NCI-H774 (cell line): ENCODE measurements at regions not wholly inside any gene's neighbourhood (a gene's known extent, or its start where the extent isn't known, plus 50 kb on each side); places are given as distances from the start of the nearest gene placed in this dataset.
"Not testable (repeated sequence)": the region's sequence is repeated elsewhere in the genome, so short reads cannot be mapped to it uniquely, and the experiment has no call there.

Experiments
- DNase-seq: peaks from one replicate; lab custom pipeline; 2025; lab: John Stamatoyannopoulos, UW

DNA sequence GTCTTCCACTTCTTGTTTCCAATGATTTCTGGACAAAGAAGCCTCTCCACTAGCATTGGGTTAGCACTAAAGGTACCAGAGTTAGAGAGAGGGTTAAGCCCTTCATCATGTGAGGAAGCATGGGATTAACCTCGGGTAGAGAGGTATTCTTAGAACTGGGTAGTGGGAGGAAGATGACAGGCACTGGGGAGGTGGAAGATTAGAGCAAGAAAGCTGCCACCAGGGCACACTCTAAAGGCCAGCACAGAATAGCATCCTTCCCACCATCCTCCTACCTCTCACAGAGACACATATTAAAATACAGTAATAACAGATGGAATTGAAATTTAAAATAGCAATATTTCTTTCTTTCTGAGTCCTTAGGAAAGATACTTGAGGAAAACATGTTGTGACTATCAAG is 84.5 kb upstream of the PCDH20 start:
- no peak for DNase-seq

DNA sequence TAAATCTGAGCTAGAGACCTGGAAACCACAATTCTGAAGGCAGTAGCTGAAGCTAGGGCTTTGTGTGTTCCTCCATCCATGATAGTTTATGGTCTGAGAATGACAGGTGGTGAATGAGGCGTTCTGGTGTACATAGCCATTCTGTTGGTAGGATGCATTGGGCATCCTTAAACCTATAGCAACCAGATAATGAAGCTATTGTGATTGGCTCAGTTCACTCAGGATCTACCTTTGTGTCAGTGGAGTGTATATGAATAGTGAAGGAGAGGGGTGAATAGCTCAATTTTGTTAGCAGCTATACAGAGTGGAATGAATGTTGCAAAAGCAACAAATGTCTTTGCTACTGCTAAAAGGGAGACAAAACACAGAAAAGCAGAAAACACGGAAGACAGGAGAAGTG is 80.0 kb upstream of the PCDH20 start:
- DNase-seq = no peak

- not testable (repeated sequence) for DNase-seq
Observed at GRCh38 chr13:61493556-61493955, 77.9 kb upstream of the PCDH20 start.

DNA sequence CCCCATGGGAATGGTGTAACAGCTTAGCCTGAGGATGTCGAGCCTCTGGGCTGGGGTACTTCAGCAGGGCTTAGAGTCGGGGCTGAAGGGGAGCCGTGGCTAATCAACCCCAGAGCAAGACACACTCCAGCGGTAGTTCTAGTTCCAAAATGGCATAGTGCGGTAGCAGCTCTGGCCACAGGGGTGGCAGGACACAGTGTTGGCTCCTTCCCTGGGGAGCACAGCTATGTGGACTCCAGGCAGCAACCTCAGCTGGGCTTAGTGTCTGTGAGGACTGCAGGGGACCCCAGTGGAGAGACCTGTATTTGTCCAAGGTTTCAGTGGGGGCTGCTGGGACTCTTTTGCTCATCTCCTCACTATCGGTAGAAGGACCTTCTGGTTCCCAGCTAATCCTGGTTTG is 70.8 kb upstream of the PCDH20 start:
- no peak for DNase-seq

DNA sequence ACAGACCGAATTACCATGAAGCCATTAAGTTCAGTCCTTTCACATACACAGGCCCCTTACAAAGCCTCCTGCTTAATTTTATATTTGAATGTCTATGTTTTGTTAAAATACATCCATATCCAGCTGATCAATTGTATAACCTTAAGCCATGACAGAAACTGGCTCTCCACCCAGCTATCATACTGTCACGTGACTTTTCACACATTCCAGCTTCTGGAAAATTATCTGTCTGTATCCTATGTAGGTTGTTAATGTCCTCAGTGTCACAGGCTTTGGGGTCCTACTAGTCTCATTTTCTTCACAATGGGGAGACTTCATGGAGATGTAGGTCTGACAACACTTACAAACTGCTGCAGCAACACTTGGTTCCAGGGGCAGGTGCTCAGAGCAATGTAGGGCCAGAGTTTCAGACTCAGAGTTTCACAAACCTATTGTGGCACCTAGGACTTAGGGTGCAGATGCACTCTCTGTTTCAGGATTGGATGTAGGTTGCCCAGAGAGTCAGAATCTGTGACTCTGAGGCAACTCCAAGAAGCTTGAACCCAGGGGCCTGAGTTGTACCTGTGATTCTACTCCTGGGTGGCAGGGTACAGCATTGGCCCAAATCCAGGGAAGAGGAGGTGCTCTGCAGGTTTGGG is 69.6 kb upstream of the PCDH20 start:
- DNase-seq = no peak

DNA sequence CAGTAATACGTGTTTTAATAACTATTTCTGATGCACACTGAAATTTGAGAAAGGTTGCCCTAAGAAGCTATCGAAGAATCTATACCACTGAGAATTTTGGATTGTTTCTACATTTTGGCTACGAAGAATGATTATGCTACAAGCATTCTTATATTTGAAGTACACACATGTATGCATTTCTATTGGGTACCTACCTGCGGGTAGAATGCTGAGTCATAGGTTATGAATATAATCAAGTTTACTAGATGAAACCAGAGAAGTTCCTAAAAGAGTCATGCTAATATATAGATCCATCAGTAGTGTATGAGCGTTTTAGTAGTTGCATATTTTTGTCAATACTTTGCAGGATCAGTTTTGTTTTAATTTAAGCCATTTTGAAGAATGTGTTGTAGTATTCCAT is 62.0 kb upstream of the PCDH20 start:
- no peak for DNase-seq

DNA sequence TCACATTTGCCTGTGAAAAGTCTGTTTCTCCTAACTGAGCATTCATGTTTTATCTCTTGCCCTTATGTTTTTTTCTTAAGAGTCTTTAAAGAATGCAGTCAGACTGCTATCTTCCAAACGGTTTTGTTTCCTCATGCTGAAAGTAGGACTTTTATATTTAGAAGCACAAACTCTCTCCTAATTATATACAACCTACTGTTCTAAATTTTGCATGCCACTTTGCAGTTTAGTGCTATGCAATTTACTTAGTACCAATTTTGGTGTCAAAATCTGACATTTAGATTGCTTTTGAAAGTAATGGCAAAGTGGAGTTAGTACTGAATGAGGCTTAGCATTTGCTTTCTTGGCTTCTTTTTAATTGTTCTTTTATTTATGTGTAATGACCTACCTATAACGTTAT is 55.1 kb upstream of the PCDH20 start:
- no peak for DNase-seq

DNA sequence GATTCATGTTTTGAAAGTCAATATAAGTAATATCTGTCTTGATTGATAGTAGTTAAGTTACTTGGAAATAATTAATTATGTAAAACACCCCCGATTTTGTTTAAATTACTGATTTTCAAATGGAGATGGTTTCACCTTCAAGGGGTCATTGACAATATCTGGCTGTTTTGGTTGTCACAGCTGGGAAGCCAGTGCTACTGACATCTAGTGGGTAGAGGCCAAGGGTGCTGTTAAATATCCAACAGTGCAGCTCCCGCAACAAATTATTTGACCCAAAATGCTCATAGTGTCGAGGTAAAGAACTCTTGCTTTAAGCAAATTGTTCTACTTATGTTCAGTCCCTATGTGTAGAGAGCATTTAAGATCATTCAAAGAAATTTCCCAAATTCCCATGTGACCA is 50.6 kb upstream of the PCDH20 start:
- DNase-seq = no peak
